Neural progenitor cell (in vitro differentiated cells): ENCODE measurements at regions not wholly inside any gene's neighbourhood (a gene's known extent, or its start where the extent isn't known, plus 50 kb on each side); places are given as distances from the start of the nearest gene placed in this dataset.
"Not testable (repeated sequence)": the region's sequence is repeated elsewhere in the genome, so short reads cannot be mapped to it uniquely, and the experiment has no call there.

Experiments
- DNase-seq: peaks from one replicate; pipeline ENCODE4 v3.0.0-alpha.2; 2016; ENCODE audit warnings: low spot score
- H2AFZ ChIP-seq: fragments of 200-600 bp; sonication (generic); replicated peaks from 2 replicates; pipeline ENCODE4 v1.6.1; 2016; ENCODE audit warnings: antibody characterized with exemption
- H3F3A ChIP-seq: fragments of 200-600 bp; sonication (generic); 2 replicates; pipeline ENCODE4 v1.6.1; 2016; ENCODE audit warnings: antibody characterized with exemption, low read depth
- H3K27ac ChIP-seq: fragments of 200-600 bp; sonication (generic); 2 replicates; pipeline ENCODE4 v1.5.1; 2016; ENCODE audit warnings: mild to moderate bottlenecking
- H3K27me3 ChIP-seq: fragments of 200-600 bp; sonication (generic); 2 replicates; pipeline ENCODE4 v1.6.1; 2016; ENCODE audit warnings: mild to moderate bottlenecking, moderate library complexity
- H3K36me3 ChIP-seq: fragments of 200-600 bp; sonication (generic); 2 replicates; pipeline ENCODE4 v1.5.1; 2016
- H3K4me1 ChIP-seq: fragments of 200-600 bp; sonication (generic); 2 replicates; pipeline ENCODE4 v1.6.1; 2016; ENCODE audit warnings: mixed run types
- H3K4me2 ChIP-seq: fragments of 200-600 bp; sonication (generic); 2 replicates; pipeline ENCODE4 v1.6.1; 2016
- H3K4me3 ChIP-seq: fragments of 200-600 bp; sonication (generic); 2 replicates; pipeline ENCODE4 v1.5.1; 2016
- H3K79me2 ChIP-seq: fragments of 200-600 bp; sonication (generic); 2 replicates; pipeline ENCODE4 v1.6.1; 2016; ENCODE audit warnings: low read depth
- H3K9ac ChIP-seq: fragments of 200-600 bp; sonication (generic); 2 replicates; pipeline ENCODE4 v1.6.1; 2016
- H3K9me3 ChIP-seq: fragments of 200-600 bp; sonication (generic); 2 replicates; pipeline ENCODE4 v1.5.1; 2016; ENCODE audit warnings: low read depth
- H4K20me1 ChIP-seq: fragments of 200-600 bp; sonication (generic); 2 replicates; pipeline ENCODE4 v1.6.1; 2016; ENCODE audit warnings: low read depth
- H3K27ac Mint-ChIP-seq: 3 replicates; pipeline ENCODE4 v1.8.0; 2021; ENCODE audit warnings: mixed read lengths
- H3K27me3 Mint-ChIP-seq: 2 replicates; pipeline ENCODE4 v1.8.0; 2022; ENCODE audit warnings: low read depth, mild to moderate bottlenecking, inconsistent platforms, moderate library complexity, mixed read lengths; ENCODE audit not compliant: insufficient read depth
- H3K36me3 Mint-ChIP-seq: 3 replicates; pipeline ENCODE4 v1.8.0; 2021; ENCODE audit warnings: mixed read lengths
- H3K4me1 Mint-ChIP-seq: 3 replicates; pipeline ENCODE4 v1.8.0; 2021; ENCODE audit warnings: mixed read lengths
- H3K4me3 Mint-ChIP-seq: 3 replicates; pipeline ENCODE4 v1.8.0; 2021; ENCODE audit warnings: mild to moderate bottlenecking, moderate library complexity, mixed read lengths
- H3K9me3 Mint-ChIP-seq: 3 replicates; pipeline ENCODE4 v1.8.0; 2020; ENCODE audit warnings: mixed read lengths

DNA sequence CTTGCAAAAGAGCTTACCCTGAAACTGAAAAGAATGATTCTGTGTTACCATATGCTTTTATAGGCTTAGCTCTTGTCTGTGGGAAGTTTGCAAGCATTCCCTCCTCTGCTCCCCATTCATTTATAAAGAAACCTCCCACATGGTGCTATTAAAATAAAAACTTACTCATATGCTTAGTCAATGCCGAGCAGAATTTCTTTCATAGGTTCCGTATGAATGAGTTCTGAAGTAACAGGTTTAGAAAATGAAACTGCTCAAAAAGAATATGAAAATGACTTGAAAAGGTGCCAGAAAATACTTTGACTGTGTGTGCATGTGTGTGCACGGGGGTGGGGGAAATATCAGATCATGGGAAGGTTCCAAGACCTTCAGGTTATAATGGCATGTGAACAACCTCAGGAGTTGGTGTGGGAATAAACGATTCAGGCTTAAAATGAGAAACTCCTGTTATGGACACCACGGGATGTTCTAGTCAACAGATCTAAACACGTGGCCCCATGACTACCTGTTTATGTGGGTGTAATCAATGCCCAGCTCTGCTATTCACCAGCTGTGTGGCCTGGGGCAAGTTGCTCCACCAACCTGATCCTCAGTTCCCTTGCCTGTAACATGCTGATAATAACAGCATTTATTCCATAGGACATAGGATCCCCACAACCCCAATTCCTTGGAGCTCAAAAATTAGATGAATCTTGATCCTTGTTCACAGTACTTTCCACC lies 293.7 kb upstream of the PLGLB1 start:
- H3F3A ChIP-seq, H3K36me3 ChIP-seq, DNase-seq, H3K27me3 ChIP-seq, H3K36me3 Mint-ChIP-seq, H3K27ac ChIP-seq, H3K4me3 Mint-ChIP-seq, H4K20me1 ChIP-seq, H3K4me3 ChIP-seq, H3K9me3 ChIP-seq, H3K9ac ChIP-seq, H3K9me3 Mint-ChIP-seq, H2AFZ ChIP-seq, H3K4me2 ChIP-seq, H3K4me1 ChIP-seq, H3K4me1 Mint-ChIP-seq, H3K79me2 ChIP-seq, H3K27me3 Mint-ChIP-seq, H3K27ac Mint-ChIP-seq: not testable (repeated sequence)

GRCh38 chr2:87317193-87317592 lies 295.5 kb upstream of the PLGLB1 start:
- not testable (repeated sequence) for H3K27me3 ChIP-seq, H3K4me3 Mint-ChIP-seq, H3K27ac Mint-ChIP-seq, H4K20me1 ChIP-seq, H3K9ac ChIP-seq, H3K9me3 ChIP-seq, H3K4me2 ChIP-seq, H3K4me1 Mint-ChIP-seq, H3K27ac ChIP-seq, H3K79me2 ChIP-seq, H3K36me3 ChIP-seq, H3F3A ChIP-seq, H3K4me3 ChIP-seq, H3K4me1 ChIP-seq, H3K36me3 Mint-ChIP-seq, H2AFZ ChIP-seq, H3K9me3 Mint-ChIP-seq, H3K27me3 Mint-ChIP-seq, DNase-seq

DNA sequence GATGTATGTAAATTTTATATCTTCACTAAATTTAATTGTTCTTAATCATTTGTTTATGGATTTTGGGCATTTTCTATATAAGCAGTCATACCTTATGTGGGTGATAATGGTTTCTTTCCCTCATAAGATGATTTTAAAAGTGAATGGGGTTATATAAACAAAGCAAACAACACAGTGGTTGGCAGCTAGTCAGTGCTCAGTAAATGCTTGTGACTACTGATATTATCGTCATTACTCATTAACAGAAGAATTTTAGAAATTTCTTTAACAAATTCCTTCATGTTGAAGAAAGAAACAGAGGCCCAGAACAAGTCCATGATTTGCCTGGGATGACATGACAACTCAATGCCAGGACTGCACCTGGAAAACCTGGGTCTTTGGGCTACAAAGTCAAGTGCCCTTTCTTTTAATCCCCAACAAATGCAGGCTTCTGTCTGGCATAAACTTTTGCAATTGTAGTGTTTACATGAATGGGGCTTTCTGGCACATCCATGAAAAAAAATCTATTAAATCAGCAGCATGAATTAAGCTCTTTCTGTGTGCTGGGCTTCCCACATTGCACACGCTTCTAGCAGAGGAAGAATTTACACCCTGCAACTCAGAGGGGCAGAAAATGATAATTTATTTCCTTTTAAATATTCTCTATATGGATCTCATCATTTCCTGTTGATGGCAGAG lies 297.3 kb upstream of the PLGLB1 start:
- not testable (repeated sequence) for H3K9me3 Mint-ChIP-seq, H4K20me1 ChIP-seq, H3K36me3 Mint-ChIP-seq, DNase-seq, H3K4me3 Mint-ChIP-seq, H3K27ac Mint-ChIP-seq, H3K79me2 ChIP-seq, H3K9ac ChIP-seq, H3K4me3 ChIP-seq, H3K4me1 Mint-ChIP-seq, H3K4me2 ChIP-seq, H3K9me3 ChIP-seq, H3K27me3 ChIP-seq, H3K27me3 Mint-ChIP-seq, H2AFZ ChIP-seq, H3F3A ChIP-seq, H3K36me3 ChIP-seq, H3K4me1 ChIP-seq, H3K27ac ChIP-seq

- H3K9me3 Mint-ChIP-seq, H3K9me3 ChIP-seq: not testable (repeated sequence)
Observed at GRCh38 chr2:87319705-87320104, 298.1 kb upstream of the PLGLB1 start.

GRCh38 chr2:87321201-87321600 lies 299.6 kb upstream of the PLGLB1 start:
- not testable (repeated sequence) for H3K4me1 ChIP-seq, DNase-seq, H3K36me3 Mint-ChIP-seq, H3K27me3 ChIP-seq, H2AFZ ChIP-seq, H3K36me3 ChIP-seq, H4K20me1 ChIP-seq, H3K4me3 ChIP-seq, H3K9me3 ChIP-seq, H3K9me3 Mint-ChIP-seq, H3K27ac ChIP-seq, H3K79me2 ChIP-seq, H3F3A ChIP-seq, H3K27me3 Mint-ChIP-seq, H3K9ac ChIP-seq, H3K4me2 ChIP-seq, H3K27ac Mint-ChIP-seq, H3K4me1 Mint-ChIP-seq, H3K4me3 Mint-ChIP-seq

More at GRCh38 chr2:87319705-87320104, 298.1 kb upstream of the PLGLB1 start:
- not testable (repeated sequence) for H3K27me3 Mint-ChIP-seq, H3K27me3 ChIP-seq, H3F3A ChIP-seq, H3K4me1 Mint-ChIP-seq, H2AFZ ChIP-seq, H3K4me1 ChIP-seq, H3K4me2 ChIP-seq, H3K27ac Mint-ChIP-seq, H3K36me3 Mint-ChIP-seq, H4K20me1 ChIP-seq, DNase-seq, H3K36me3 ChIP-seq, H3K4me3 Mint-ChIP-seq, H3K4me3 ChIP-seq, H3K79me2 ChIP-seq, H3K9ac ChIP-seq, H3K27ac ChIP-seq

GRCh38 chr2:87324335-87325041 lies 302.8 kb upstream of the PLGLB1 start:
- not testable (repeated sequence) for H3K9me3 Mint-ChIP-seq, H4K20me1 ChIP-seq, H3K4me1 ChIP-seq, DNase-seq, H3K9me3 ChIP-seq, H3K27me3 Mint-ChIP-seq, H3K4me2 ChIP-seq, H3F3A ChIP-seq, H3K4me1 Mint-ChIP-seq, H3K36me3 Mint-ChIP-seq, H3K9ac ChIP-seq, H3K36me3 ChIP-seq, H3K4me3 Mint-ChIP-seq, H3K27ac Mint-ChIP-seq, H3K4me3 ChIP-seq, H3K27ac ChIP-seq, H3K27me3 ChIP-seq, H3K79me2 ChIP-seq, H2AFZ ChIP-seq

DNA sequence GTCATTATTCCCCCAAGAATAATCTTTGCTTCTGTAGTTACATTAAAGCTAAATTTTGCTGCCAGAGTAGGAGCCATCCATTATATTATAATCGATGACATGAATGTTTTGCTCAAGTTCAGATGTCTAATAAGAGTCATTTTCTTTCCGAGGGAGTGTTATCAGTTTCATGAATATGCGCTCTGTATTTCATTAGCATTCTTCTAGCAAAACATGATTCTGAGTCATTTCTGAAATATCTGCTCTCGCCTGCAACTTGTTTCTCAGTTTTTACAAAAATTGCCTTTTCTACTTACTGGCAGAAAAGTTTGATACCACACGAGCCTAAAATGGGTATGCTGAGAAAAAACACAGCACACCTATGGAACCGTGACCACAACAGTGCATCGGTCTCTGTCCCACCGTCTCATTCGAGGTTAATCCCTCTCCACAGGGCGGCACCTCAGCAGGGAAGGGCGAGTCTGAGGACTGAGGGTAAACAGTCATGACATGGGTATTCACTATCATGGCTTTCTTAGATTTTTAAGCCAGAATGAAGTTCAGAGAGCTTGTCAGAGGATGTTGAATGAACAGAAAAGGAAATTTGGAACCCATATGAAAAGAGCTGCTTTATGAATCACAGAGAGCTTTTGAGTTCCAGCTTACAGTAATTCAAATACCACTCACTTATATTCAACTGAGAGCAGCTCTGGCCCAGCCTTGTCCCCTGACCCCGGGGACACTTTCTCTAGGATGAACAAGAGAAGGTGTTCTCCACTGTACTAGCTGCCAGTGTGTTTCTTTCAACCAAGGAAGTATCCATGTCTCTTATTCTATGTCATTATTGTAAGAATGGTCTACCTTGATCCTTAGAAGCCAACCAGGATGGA lies 303.6 kb upstream of the PLGLB1 start:
- not testable (repeated sequence) for H3K9ac ChIP-seq, H3K4me1 Mint-ChIP-seq, H3K27me3 Mint-ChIP-seq, H2AFZ ChIP-seq, H3F3A ChIP-seq, H3K9me3 Mint-ChIP-seq, H3K27ac ChIP-seq, H3K4me1 ChIP-seq, H3K4me2 ChIP-seq, H3K9me3 ChIP-seq, H3K36me3 ChIP-seq, H3K79me2 ChIP-seq, H4K20me1 ChIP-seq, H3K4me3 Mint-ChIP-seq, H3K27ac Mint-ChIP-seq, DNase-seq, H3K27me3 ChIP-seq, H3K36me3 Mint-ChIP-seq, H3K4me3 ChIP-seq
